RPMI7951 (cell line): ENCODE measurements at regions not wholly inside any gene's neighbourhood (a gene's known extent, or its start where the extent isn't known, plus 50 kb on each side); places are given as distances from the start of the nearest gene placed in this dataset.
"Not testable (repeated sequence)": the region's sequence is repeated elsewhere in the genome, so short reads cannot be mapped to it uniquely, and the experiment has no call there.

Experiments used
- DNase-seq: peaks from one replicate; pipeline ENCODE4 v3.0.0-alpha.2; 2012; ENCODE audit warnings: low read depth

- no peak for DNase-seq
These were observed 55.1 kb upstream of the STARD13 start for GRCh38 chr13:33340631-33341030.

- no peak for DNase-seq
These were observed 56.4 kb upstream of the STARD13 start for GRCh38 chr13:33341861-33342452.

- DNase-seq: no peak
These were observed 60.3 kb upstream of the STARD13 start for GRCh38 chr13:33345842-33346241.

- DNase-seq: no peak
These were observed 62.3 kb upstream of the STARD13 start for GRCh38 chr13:33347861-33348260.

GRCh38 chr13:33348366-33348765, 62.8 kb upstream of the STARD13 start:
- no peak for DNase-seq

GRCh38 chr13:33349288-33349985, 63.9 kb upstream of the STARD13 start:
- peak; percentile 26 for DNase-seq

- DNase-seq: peak; percentile 46
These were observed 64.7 kb upstream of the STARD13 start for GRCh38 chr13:33349986-33350826.

GRCh38 chr13:33351319-33351718, 65.8 kb upstream of the STARD13 start:
- DNase-seq: peak; percentile 68

GRCh38 chr13:33352041-33352440, 66.5 kb upstream of the STARD13 start:
- no peak for DNase-seq

- no peak for DNase-seq
These were observed 67.0 kb upstream of the STARD13 start for GRCh38 chr13:33352526-33352925.

GRCh38 chr13:33353210-33353609, 67.7 kb upstream of the STARD13 start:
- DNase-seq: no peak

GRCh38 chr13:33353646-33354045, 68.1 kb upstream of the STARD13 start:
- no peak for DNase-seq

GRCh38 chr13:33355201-33355895, 69.8 kb upstream of the STARD13 start:
- DNase-seq: no peak

- not testable (repeated sequence) for DNase-seq
These were observed 72.5 kb upstream of the STARD13 start for GRCh38 chr13:33358076-33358475.

- no peak for DNase-seq
These were observed 77.6 kb upstream of the STARD13 start for GRCh38 chr13:33362986-33363727.

GRCh38 chr13:33364192-33364591, 78.6 kb upstream of the STARD13 start:
- DNase-seq: no peak

- no peak for DNase-seq
These were observed 81.0 kb upstream of the STARD13 start for GRCh38 chr13:33366469-33367062.

GRCh38 chr13:33367171-33367895, 81.8 kb upstream of the STARD13 start:
- no peak for DNase-seq

- DNase-seq: no peak
These were observed 82.4 kb upstream of the STARD13 start for GRCh38 chr13:33367926-33368325.

GRCh38 chr13:33369073-33369472, 83.5 kb upstream of the STARD13 start:
- DNase-seq: no peak
